MG63 (cell line): ENCODE measurements at regions not wholly inside any gene's neighbourhood (a gene's known extent, or its start where the extent isn't known, plus 50 kb on each side); places are given as distances from the start of the nearest gene placed in this dataset.
"Not testable (repeated sequence)": the region's sequence is repeated elsewhere in the genome, so short reads cannot be mapped to it uniquely, and the experiment has no call there.

Experiments used
- DNase-seq: peaks from one replicate; pipeline ENCODE4 v3.0.0-alpha.2; 2020
- H3K27me3 ChIP-seq: fragments of 250-450 bp; sonication (Bioruptor Pico); 2 replicates; pipeline ENCODE4 v1.5.1; 2020; ENCODE audit warnings: mild to moderate bottlenecking, moderate library complexity
- H3K36me3 ChIP-seq: fragments of 250-450 bp; sonication (Bioruptor Pico); 2 replicates; pipeline ENCODE4 v1.5.1; 2020; ENCODE audit warnings: mild to moderate bottlenecking, moderate library complexity
- H3K4me3 ChIP-seq: fragments of 250-450 bp; sonication (Bioruptor Pico); 2 replicates; pipeline ENCODE4 v1.5.1; 2020; ENCODE audit warnings: mild to moderate bottlenecking, moderate library complexity
- H3K9me3 ChIP-seq: fragments of 250-450 bp; sonication (Bioruptor Pico); 2 replicates; pipeline ENCODE4 v1.5.1; 2020; ENCODE audit warnings: mild to moderate bottlenecking, moderate library complexity

- no peak overlapping the region for H3K4me3 ChIP-seq
- no peaks in the 10 kb centered on the region for H3K36me3 ChIP-seq
- no peaks in the 10 kb centered on the region for H3K27me3 ChIP-seq
- DNase-seq = no peak
- H3K9me3 ChIP-seq = no peaks in the 10 kb centered on the region
These were observed 99.5 kb downstream of the POLR2M start for GRCh38 chr15:57806003-57806402.

DNA sequence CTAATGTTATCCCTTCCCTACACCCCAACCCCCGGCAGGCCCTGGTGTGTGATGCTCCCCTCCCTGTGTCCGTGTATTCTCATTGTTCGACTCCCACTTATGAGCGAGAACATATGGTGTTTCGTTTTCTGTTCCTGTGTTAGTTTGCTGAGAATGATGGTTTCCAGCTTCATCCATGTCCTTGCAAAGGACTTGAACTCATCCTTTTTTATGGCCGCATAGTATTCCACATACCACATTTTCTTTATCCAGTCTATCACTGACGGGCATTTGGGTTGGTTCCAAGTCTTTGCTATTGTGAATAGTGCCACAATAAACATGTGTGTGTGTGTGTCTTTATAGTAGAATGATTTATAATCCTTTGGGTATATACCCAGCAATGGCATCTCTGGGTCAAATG lies 102.8 kb downstream of the POLR2M start:
- H3K36me3 ChIP-seq, H3K27me3 ChIP-seq, H3K4me3 ChIP-seq, DNase-seq, H3K9me3 ChIP-seq: not testable (repeated sequence)

GRCh38 chr15:57816599-57816998 lies 110.1 kb downstream of the POLR2M start:
- no peak for DNase-seq
- Histone ChIP-seq H3K4me3 (no peak overlapping the region), H3K9me3 (peaks cover 4% of the 10 kb centered on the region; the same call in 1 of the 2 replicates), H3K36me3 (no peaks in the 10 kb centered on the region), H3K27me3 (no peaks in the 10 kb centered on the region)

DNA sequence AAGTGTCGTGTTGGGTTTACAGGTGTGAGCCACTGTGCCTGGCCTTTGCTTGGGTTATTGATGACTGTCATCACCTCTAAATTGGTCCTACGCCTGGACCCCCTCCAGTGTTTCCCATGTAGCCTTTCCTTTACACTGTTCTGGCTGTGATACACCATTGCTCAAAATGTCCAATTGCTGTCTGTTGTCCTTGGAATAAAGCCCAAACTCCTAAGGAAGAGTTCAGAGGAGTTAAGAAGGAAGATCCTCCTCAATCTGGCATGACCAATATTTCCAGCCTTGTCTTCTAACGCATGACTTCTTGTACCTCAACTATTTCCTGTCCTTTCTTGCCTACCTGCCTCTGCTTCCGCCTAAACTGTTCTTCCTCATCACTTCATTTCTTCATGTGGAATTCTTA lies 113.1 kb downstream of the POLR2M start:
- no peaks in the 10 kb centered on the region for H3K27me3 ChIP-seq
- DNase-seq = no peak
- H3K36me3 ChIP-seq = no peaks in the 10 kb centered on the region
- 0 out of 2 replicates have a peak, but pooled peaks cover 2% of the 10 kb centered on the region for H3K9me3 ChIP-seq
- no peak overlapping the region for H3K4me3 ChIP-seq

DNA sequence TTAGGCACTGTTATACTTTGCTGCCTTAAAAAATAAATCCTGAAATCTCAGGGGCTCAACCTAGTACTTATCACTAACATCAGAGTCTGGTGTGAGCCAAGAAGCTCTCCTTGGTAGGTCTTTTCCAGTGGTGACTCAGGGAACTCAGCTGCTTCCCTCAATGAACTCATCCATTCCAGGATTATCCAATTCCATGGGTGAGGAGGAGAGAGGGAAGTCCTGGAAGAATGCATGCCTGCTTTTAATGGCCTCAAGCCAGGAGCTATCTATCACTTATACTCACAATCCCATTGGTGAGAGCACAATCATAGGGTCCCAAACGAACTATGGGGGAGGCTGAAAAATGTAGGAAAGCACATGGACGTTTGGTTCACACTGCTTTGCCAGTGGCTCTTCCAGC lies 113.6 kb downstream of the POLR2M start:
- Histone ChIP-seq H3K27me3 (no peaks in the 10 kb centered on the region), H3K9me3 (0 out of 2 replicates have a peak, but pooled peaks cover 2% of the 10 kb centered on the region), H3K4me3 (no peak overlapping the region), H3K36me3 (no peaks in the 10 kb centered on the region)
- DNase-seq = peak; percentile 49

DNA sequence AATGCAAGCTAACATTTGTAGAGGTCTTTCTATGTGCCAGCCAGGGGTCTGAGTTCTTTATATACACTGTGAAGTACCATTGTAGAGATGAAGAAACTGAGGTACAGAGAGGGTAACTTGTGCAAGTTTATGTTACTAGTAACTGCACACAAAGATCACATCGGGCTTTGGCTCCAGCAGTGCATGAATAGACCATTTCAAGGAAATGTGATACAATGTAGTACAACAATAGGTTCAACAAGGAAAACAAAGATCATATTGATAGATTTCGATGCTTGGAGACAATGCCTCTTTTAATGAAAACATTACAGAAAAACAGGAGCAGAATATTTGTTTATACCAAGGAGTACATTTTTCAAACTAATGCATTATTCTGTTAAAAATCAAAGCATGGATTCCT lies 115.3 kb downstream of the POLR2M start:
- DNase-seq = no peak
- 0 out of 2 replicates have a peak, but pooled peaks cover 2% of the 10 kb centered on the region for H3K9me3 ChIP-seq

DNA sequence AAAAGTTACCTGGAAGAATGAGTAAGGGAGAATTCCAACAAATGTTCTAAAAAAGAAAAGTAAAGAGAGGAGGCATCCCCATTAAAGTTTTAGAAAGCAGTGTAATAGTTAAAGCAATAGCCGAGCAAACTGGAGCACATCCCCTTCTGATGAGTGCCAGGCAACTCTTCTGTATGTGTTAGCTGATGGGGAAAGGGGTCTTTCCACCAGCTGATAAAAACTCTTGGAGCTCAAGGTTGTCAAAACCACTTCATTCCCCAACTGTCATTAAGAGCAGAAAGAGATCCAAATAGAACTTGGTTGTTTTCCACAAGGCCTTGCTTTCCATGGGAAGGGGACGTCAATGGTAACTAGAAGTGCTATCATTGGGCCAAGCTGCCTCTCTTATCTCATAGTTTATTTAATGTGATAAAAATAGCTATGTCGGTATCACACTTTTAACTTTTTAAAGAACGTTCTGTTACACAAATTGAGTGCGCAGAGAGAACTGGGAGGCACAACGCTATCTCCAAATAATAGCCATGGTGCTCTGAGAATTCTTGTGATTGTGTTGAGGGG lies 116.9 kb downstream of the POLR2M start:
- H3K4me3 ChIP-seq = no peak overlapping the region
- H3K36me3 ChIP-seq = no peaks in the 10 kb centered on the region
- no peak for DNase-seq
- no peaks in the 10 kb centered on the region for H3K27me3 ChIP-seq
- H3K9me3 ChIP-seq = 0 out of 2 replicates have a peak, but pooled peaks cover 2% of the 10 kb centered on the region

More for the DNA sequence above, 115.3 kb downstream of the POLR2M start:
- no peaks in the 10 kb centered on the region for H3K27me3 ChIP-seq
- H3K36me3 ChIP-seq = no peaks in the 10 kb centered on the region
- H3K4me3 ChIP-seq = no peak overlapping the region

DNA sequence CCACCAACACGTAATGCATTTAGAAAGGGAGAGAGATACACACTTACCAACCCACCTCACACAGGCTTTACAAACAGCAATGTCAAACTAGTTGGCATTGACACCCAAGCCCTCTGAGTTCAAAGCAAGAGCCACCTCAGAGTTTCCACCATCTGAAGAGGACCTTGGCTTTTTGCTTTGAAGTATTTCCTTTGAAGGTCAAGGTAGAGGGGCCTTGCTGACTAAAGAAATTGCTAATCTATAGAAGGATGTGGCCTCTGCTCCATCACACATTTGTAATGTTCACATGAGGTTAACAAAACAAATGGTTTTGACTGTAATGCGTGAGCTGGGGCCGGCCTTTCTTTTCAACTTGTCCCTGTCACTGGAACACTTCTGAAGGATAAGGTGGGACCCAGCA lies 117.7 kb downstream of the POLR2M start:
- no peaks in the 10 kb centered on the region for H3K36me3 ChIP-seq
- DNase-seq = no peak
- H3K27me3 ChIP-seq = no peaks in the 10 kb centered on the region
- H3K4me3 ChIP-seq = no peak overlapping the region
- peaks cover 2% of the 10 kb centered on the region; the same call in 1 of the 2 replicates for H3K9me3 ChIP-seq

GRCh38 chr15:57827021-57827420 lies 120.5 kb downstream of the POLR2M start:
- H3K36me3 ChIP-seq = no peaks in the 10 kb centered on the region
- peaks cover 3% of the 10 kb centered on the region; the same call in 1 of the 2 replicates for H3K27me3 ChIP-seq
- DNase-seq = no peak
- no peaks in the 10 kb centered on the region; the same call in 1 of the 2 replicates for H3K9me3 ChIP-seq
- no peak overlapping the region for H3K4me3 ChIP-seq

GRCh38 chr15:57827971-57828370 lies 121.5 kb downstream of the POLR2M start:
- Histone ChIP-seq H3K9me3 (no peaks in the 10 kb centered on the region; the same call in 1 of the 2 replicates), H3K27me3 (peaks cover 3% of the 10 kb centered on the region; the same call in 1 of the 2 replicates), H3K4me3 (no peak overlapping the region), H3K36me3 (no peaks in the 10 kb centered on the region)
- DNase-seq = no peak

DNA sequence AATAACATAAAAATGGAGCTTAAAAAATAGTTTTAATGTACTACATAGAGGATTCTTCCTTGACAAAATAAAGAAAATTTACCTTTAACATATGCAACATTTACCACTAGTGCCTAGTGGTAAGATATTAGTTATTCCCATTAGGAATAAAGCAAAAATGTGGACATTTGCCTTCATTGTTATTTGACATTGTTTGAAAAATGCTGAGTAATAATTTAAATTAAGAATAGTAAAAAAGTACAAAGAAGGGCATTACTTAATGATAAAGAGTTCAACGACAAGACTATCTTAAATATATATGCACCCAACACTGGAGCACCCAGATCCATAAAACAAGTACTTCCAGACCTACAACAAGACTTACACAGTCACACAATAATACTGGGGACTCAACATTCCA lies 125.7 kb downstream of the POLR2M start:
- no peaks in the 10 kb centered on the region for H3K36me3 ChIP-seq
- no peak for DNase-seq
- no peak overlapping the region for H3K4me3 ChIP-seq
- H3K9me3 ChIP-seq = no peaks in the 10 kb centered on the region; the same call in 1 of the 2 replicates
- peaks cover 3% of the 10 kb centered on the region; the same call in 1 of the 2 replicates for H3K27me3 ChIP-seq

GRCh38 chr15:57835119-57835518 lies 128.6 kb downstream of the POLR2M start:
- no peak for DNase-seq
- peaks cover under 1% of the 10 kb centered on the region; the same call in 1 of the 2 replicates for H3K27me3 ChIP-seq
- H3K36me3 ChIP-seq = no peaks in the 10 kb centered on the region
- H3K4me3 ChIP-seq = no peak overlapping the region
- no peaks in the 10 kb centered on the region; the same call in 1 of the 2 replicates for H3K9me3 ChIP-seq

DNA sequence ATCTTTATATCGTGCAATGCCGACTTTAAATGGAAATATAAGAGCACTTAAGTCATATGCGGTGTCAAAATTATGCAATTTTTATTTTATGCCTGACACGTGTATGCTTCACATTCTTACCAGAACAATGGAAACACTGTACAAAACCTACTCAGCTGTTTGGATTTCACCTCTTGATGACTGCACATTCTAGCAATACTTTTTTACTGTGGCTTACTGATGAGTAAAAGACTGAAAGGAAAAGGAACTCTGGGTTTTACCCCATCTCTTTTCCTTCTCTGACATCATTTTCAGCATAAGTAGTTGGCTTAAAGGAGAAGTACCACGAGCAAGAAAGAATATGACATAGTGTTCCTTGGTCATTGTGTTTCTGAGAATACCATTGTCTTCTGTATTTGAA lies 142.8 kb downstream of the POLR2M start:
- no peaks in the 10 kb centered on the region for H3K9me3 ChIP-seq
- no peak overlapping the region for H3K4me3 ChIP-seq
- DNase-seq = no peak
- H3K27me3 ChIP-seq = peaks cover 20% of the 10 kb centered on the region
- H3K36me3 ChIP-seq = no peaks in the 10 kb centered on the region

- Histone ChIP-seq H3K27me3 (peaks cover 9% of the 10 kb centered on the region), H3K4me3 (no peak overlapping the region), H3K36me3 (no peaks in the 10 kb centered on the region), H3K9me3 (no peaks in the 10 kb centered on the region)
- no peak for DNase-seq
These were observed 148.0 kb downstream of the POLR2M start for GRCh38 chr15:57854531-57854930.

DNA sequence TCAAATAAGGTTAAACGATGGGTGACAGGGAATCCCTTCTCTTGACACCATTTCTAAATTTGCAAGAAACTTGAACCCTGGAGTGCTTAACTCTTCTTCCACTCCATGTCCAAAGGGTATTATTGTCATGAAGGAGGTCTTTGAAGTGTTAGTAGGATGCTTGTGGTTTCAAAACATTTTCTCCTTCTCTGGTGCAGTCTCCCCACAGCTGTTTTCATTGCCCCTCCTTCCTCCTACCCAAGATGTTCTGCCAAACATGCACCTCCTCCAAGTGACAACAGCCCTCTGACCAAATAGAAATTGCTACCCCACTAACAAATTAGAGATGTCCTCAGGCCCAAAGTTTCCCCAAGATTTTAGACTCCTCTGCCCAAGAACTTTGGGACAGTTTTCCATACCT lies 151.4 kb downstream of the POLR2M start:
- Histone ChIP-seq H3K36me3 (no peaks in the 10 kb centered on the region), H3K4me3 (no peak overlapping the region), H3K9me3 (no peaks in the 10 kb centered on the region), H3K27me3 (no peaks in the 10 kb centered on the region)
- no peak for DNase-seq

- H3K27me3 ChIP-seq = no peaks in the 10 kb centered on the region
- no peaks in the 10 kb centered on the region for H3K36me3 ChIP-seq
These were observed 152.7 kb downstream of the POLR2M start for GRCh38 chr15:57859130-57859685.

GRCh38 chr15:57861034-57861638 lies 154.6 kb downstream of the POLR2M start:
- no peak for DNase-seq
- no peaks in the 10 kb centered on the region for H3K9me3 ChIP-seq
- no peaks in the 10 kb centered on the region for H3K36me3 ChIP-seq
- no peak overlapping the region for H3K4me3 ChIP-seq
- H3K27me3 ChIP-seq = no peaks in the 10 kb centered on the region

More at GRCh38 chr15:57859130-57859685, 152.7 kb downstream of the POLR2M start:
- no peak overlapping the region for H3K4me3 ChIP-seq
- H3K9me3 ChIP-seq = no peaks in the 10 kb centered on the region
- DNase-seq = no peak
